HL-60 (cell line): ENCODE measurements at regions not wholly inside any gene's neighbourhood (a gene's known extent, or its start where the extent isn't known, plus 50 kb on each side); places are given as distances from the start of the nearest gene placed in this dataset.

Source experiments
- DNase-seq, 2 experiments: peaks; one replicate each; pipeline ENCODE4 v3.0.0-alpha.2; 2010 to 2020; ENCODE audit warnings: low read depth in 1 of 2, low spot score in 1 of 2
- H3K27ac ChIP-seq: fragments of 250-450 bp; sonication (Bioruptor Pico); replicated peaks from 2 replicates; pipeline ENCODE4 v1.5.1; 2020; ENCODE audit warnings: mild to moderate bottlenecking, moderate library complexity
- H3K27me3 ChIP-seq: fragments of 250-450 bp; sonication (Bioruptor Pico); 2 replicates; pipeline ENCODE4 v1.5.1; 2021; ENCODE audit warnings: mild to moderate bottlenecking, moderate library complexity; ENCODE audit not compliant: insufficient read depth, poor library complexity, severe bottlenecking
- H3K4me3 ChIP-seq: replicated peaks from 2 replicates; pipeline ENCODE4 v1.5.1; 2011; ENCODE audit warnings: mild to moderate bottlenecking, control low read depth, low read length; ENCODE audit not compliant: insufficient read depth
- CTCF ChIP-seq: IDR thresholded peaks from one replicate; pipeline ENCODE4 v1.5.1; 2011; ENCODE audit warnings: low read length, control low read depth, inconsistent platforms; ENCODE audit not compliant: insufficient read depth
- GABPA ChIP-seq: IDR thresholded peaks from 2 replicates; pipeline ENCODE4 v1.6.1; 2012; ENCODE audit warnings: low read depth
- POLR2AphosphoS5 ChIP-seq: IDR thresholded peaks from 2 replicates; pipeline ENCODE4 v1.6.1; 2012; ENCODE audit warnings: low read depth
- REST ChIP-seq: IDR thresholded peaks from 2 replicates; pipeline ENCODE4 v1.6.1; 2012; ENCODE audit warnings: low read depth; ENCODE audit not compliant: insufficient replicate concordance
- SPI1 ChIP-seq: IDR thresholded peaks from 2 replicates; pipeline ENCODE4 v1.6.1; 2012; ENCODE audit warnings: low read depth, mild to moderate bottlenecking, borderline replicate concordance

- DNase-seq = no peak
These were observed 140.2 kb downstream of the SLC24A2 start for GRCh38 chr9:19648672-19649071.

GRCh38 chr9:19643875-19644274, 145.0 kb downstream of the SLC24A2 start:
- DNase-seq = no peak
- Histone ChIP-seq H3K27ac (no peak overlapping the region), H3K27me3 (no peaks in the 10 kb centered on the region), H3K4me3 (no peak overlapping the region)
- TF ChIP-seq CTCF (no peak), SPI1 (no peak), POLR2AphosphoS5 (no peak), GABPA (no peak), REST (no peak)

More at GRCh38 chr9:19648672-19649071, 140.2 kb downstream of the SLC24A2 start:
- no peak overlapping the region for H3K4me3 ChIP-seq
- no peaks in the 10 kb centered on the region for H3K27me3 ChIP-seq
- no peak for TF ChIP-seq CTCF
- TF ChIP-seq GABPA = no peak
- TF ChIP-seq REST = no peak
- no peak for TF ChIP-seq POLR2AphosphoS5
- no peak overlapping the region for H3K27ac ChIP-seq

- TF ChIP-seq REST (no peak), CTCF (no peak), POLR2AphosphoS5 (no peak), SPI1 (no peak), GABPA (no peak)
- H3K27me3 ChIP-seq = no peaks in the 10 kb centered on the region
- no peak overlapping the region for H3K4me3 ChIP-seq
- no peak for DNase-seq
- no peak overlapping the region for H3K27ac ChIP-seq
These were observed 146.6 kb downstream of the SLC24A2 start for GRCh38 chr9:19642256-19642655.
